ENCODE measurements at regions not wholly inside any gene's neighbourhood (a gene's known extent, or its start where the extent isn't known, plus 50 kb on each side); places are given as distances from the start of the nearest gene placed in this dataset.

DNA sequence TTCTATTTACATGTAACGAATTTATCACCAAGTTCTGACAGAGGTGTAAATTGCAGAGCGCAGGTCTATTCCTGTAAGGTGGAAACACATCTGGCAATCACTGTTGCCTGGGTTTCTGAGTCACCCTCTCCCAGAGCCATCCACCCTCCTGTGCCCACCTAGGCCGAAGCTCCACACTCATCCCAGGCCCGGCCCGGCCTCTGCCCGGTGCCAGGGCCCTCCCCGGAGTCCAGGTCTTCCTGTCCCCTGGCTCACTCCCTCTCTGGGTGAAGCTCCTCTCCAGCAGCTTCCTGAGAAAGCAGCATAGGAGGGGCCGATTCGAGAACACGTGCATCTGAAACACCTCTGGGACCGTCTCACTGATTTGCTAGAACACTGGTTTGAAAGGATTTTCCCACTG lies 308.2 kb downstream of the SHANK2 start:
- Histone ChIP-seq H3K9me3 (peaks cover 0 to 15% (median 3%) of the 10 kb centered on the region in 4 donors), H3K4me3 (no peak overlapping the region), H3K27ac (no peak overlapping the region), H3K27me3 (no peaks in the 10 kb centered on the region), H3K4me1 (no peaks in the 10 kb centered on the region), H3K36me3 (no peaks in the 10 kb centered on the region)
- TF ChIP-seq POLR2A (IDR thresholded peaks at IDR 0.05), result no peak
- TF ChIP-seq, protein P1, sequence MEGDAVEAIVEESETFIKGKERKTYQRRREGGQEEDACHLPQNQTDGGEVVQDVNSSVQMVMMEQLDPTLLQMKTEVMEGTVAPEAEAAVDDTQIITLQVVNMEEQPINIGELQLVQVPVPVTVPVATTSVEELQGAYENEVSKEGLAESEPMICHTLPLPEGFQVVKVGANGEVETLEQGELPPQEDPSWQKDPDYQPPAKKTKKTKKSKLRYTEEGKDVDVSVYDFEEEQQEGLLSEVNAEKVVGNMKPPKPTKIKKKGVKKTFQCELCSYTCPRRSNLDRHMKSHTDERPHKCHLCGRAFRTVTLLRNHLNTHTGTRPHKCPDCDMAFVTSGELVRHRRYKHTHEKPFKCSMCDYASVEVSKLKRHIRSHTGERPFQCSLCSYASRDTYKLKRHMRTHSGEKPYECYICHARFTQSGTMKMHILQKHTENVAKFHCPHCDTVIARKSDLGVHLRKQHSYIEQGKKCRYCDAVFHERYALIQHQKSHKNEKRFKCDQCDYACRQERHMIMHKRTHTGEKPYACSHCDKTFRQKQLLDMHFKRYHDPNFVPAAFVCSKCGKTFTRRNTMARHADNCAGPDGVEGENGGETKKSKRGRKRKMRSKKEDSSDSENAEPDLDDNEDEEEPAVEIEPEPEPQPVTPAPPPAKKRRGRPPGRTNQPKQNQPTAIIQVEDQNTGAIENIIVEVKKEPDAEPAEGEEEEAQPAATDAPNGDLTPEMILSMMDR (IDR thresholded peaks at IDR 0.05), result no peak
- DNase-seq, result no peak

DNA sequence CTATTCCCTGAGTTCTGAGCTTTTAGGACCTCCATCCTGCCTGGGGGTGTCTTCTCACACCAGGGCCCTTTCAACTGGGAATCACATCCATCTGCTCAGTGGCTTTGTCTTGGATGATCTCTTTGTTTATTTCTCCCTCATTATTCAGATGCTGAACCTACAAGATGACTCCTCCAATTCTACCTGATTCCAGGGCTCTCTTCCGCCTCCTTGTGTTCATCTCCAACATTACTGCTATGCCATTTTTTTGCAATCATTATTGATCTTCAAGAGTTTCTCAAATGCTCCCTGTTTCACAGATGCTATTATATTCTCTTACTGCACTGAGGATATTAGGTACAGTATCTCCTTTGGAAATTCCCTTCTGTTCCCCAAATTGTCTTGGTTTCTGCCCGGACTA lies 307.7 kb downstream of the SHANK2 start:
- TF ChIP-seq, protein P1 (IDR thresholded peaks at IDR 0.05), result no peak
- no peak for TF ChIP-seq POLR2A (IDR thresholded peaks at IDR 0.05)
- Histone ChIP-seq H3K27me3 (no peaks in the 10 kb centered on the region), H3K4me3 (no peak overlapping the region), H3K4me1 (no peaks in the 10 kb centered on the region), H3K27ac (no peak overlapping the region), H3K9me3 (peaks cover 0 to 15% (median 3%) of the 10 kb centered on the region in 4 donors), H3K36me3 (no peaks in the 10 kb centered on the region)
- DNase-seq, result no peak

DNA sequence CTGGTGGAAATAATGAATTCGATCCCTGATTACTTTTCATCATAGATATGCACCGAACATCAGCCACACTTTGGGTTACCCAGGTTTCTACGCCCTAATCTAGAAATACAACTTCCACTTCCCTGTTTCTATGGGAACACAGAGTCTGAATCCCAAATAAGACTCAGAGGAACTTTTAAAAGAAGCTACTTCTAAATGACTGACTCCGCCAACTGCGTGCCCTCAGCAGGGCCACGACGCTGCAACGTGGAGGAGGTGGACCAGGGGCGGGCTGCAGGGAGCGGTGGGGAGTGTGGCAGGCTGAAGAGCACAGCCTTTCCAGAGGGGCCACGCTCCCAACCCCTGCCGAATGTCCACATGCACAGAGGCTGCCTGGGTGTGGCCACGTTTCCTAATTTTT lies 304.0 kb downstream of the SHANK2 start:
- TF ChIP-seq, protein P1 (IDR thresholded peaks at IDR 0.05), result no peak
- no peak for TF ChIP-seq POLR2A (IDR thresholded peaks at IDR 0.05)
- H3K4me3 ChIP-seq, result no peak overlapping the region
- no peak overlapping the region for H3K27ac ChIP-seq
- no peak for DNase-seq
- H3K9me3 ChIP-seq, result peaks cover 0 to under 1% (median 0%) of the 10 kb centered on the region in 4 donors
- no peaks in the 10 kb centered on the region for H3K27me3 ChIP-seq
- no peaks in the 10 kb centered on the region for H3K4me1 ChIP-seq
- no peaks in the 10 kb centered on the region for H3K36me3 ChIP-seq

DNA sequence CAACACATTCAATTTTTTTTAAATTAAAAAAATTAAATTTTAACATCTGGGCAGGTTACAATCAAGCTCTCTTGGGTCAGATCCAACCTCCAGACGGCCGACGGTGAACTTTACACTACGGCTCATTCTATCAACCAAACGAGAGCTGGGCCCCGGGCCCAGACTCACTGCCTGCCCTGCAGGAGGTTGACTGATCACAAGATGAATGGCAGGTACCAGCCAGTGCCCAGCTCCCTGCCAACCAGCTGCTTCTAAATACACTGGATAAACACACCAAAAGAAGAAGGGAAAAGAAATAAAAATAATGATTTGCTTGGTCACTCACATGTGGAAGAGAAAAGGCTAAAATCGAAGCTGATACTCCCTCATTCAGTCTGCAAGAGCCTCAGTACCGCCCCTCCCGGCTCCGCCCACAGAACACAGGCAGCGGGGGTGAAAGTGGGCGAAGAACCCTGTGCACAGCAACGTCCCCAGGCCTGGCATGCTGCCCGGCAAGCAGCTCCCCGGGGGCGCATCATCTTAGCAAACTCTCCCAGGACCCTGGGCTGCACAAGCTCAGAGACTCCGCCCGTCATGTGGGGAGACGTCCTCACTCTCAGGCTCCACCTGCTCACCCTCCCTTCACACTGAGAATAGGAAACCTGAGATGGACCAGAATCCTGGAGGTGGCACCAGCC lies 303.4 kb downstream of the SHANK2 start:
- TF ChIP-seq, protein P1 (IDR thresholded peaks at IDR 0.05), result no peak
- TF ChIP-seq POLR2A (IDR thresholded peaks at IDR 0.05), result no peak
- H3K36me3 ChIP-seq, result no peaks in the 10 kb centered on the region
- no peak overlapping the region for H3K27ac ChIP-seq
- no peaks in the 10 kb centered on the region for H3K9me3 ChIP-seq
- no peaks in the 10 kb centered on the region for H3K27me3 ChIP-seq
- no peaks in the 10 kb centered on the region for H3K4me1 ChIP-seq
- DNase-seq, result no peak
- H3K4me3 ChIP-seq, result no peak overlapping the region

DNA sequence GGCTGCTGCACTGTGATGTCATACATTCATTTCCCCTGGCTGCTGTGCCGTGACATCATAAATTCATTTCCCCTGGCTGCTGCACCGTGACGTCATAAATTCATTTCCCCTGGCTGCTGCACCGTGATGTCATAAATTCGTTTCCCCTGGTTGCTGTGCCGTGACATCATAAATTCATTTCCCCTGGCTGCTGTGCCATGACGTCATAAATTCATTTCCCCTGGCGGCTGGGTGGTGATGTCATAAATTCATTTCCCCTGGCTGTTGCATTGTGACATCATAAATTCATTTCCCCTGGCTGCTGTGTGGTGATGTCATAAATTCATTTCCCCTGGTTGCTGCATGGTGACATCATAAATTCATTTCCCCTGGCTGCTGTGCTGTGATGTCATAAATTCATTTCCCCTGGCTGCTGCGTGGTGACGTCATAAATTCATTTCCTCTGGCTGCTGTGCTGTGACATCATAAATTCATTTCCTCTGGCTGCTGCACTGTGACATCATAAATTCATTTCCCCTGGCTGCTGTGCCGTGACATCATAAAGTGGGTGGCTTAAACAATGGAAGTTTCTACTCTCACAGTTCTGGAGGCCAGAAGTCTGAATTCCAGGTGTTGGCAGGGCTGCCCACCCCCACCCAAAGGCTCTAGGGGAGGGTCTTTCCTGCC lies 301.1 kb downstream of the SHANK2 start:
- H3K27me3 ChIP-seq, result no peaks in the 10 kb centered on the region
- H3K9me3 ChIP-seq, result no peaks in the 10 kb centered on the region
- no peaks in the 10 kb centered on the region for H3K36me3 ChIP-seq
- TF ChIP-seq POLR2A (IDR thresholded peaks at IDR 0.05), result no peak
- TF ChIP-seq, protein P1 (IDR thresholded peaks at IDR 0.05), result no peak
- H3K4me3 ChIP-seq, result no peak overlapping the region
- DNase-seq, result no peak
- H3K4me1 ChIP-seq, result no peaks in the 10 kb centered on the region
- no peak overlapping the region for H3K27ac ChIP-seq
